HG03159 (cell line): ENCODE measurements at regions not wholly inside any gene's neighbourhood (a gene's known extent, or its start where the extent isn't known, plus 50 kb on each side); places are given as distances from the start of the nearest gene placed in this dataset.

Experiments
- ATAC-seq: cut with Tn5 transposase; IDR thresholded peaks from one replicate; pipeline ENCODE4 v1.9.1; 2021; ENCODE audit warnings: mild to moderate bottlenecking, moderate library complexity; ENCODE audit not compliant: unreplicated experiment

DNA sequence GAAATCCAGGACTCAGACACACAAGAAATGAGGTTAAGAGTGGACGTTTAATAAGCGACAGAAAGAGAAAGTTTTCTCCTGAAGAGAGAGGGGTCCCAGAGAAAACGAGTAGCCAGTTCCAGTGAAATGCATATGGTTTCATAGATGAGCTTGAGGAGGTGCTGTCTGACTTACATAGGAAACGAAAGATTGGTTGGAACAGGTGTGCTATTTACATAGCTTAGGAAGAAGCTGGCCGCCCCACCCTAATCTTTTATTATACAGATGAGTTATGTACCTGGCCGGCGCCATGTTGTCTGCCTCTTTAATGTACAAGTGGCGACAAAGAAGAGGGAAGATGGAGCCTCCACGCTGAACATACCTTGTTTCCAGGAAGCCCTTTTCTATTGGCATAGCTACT, 223.0 kb downstream of the SLC6A15 start:
- no peak for ATAC-seq

DNA sequence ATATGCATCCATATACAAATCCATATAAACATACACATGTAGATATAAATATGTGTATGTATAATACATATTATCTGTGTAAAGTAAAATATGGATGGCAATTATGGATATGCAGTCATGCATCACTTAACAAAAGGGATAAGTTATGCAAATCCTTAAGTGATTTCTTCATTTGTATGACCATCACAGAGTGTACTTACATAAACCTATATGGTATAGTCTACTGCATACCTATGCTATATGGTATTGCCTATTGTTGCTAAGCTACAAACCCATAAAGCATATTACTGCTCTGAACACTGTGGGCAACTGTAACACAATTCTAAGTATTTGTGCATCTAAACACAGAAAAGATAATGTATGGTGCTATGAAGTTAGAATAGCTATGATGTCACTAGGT, 227.2 kb downstream of the SLC6A15 start:
- ATAC-seq = no peak

DNA sequence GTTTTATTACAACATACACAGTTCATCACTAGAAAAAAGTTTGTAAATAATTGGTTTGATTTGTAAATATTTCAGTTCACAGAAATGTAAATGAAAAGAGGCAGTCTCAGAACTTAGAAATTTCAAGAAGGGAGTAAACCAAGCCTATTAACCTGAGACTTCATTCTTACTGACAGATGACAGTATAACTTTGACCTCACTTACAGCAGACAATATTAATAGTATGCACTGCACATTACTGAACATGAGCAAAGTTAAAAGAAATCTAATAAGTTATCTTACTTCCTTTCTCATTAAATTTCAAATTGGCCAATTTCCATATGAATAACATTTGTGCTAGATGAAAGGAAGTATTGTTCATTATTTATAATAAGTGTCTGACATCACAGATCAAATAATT, 235.8 kb downstream of the SLC6A15 start:
- ATAC-seq = no peak

DNA sequence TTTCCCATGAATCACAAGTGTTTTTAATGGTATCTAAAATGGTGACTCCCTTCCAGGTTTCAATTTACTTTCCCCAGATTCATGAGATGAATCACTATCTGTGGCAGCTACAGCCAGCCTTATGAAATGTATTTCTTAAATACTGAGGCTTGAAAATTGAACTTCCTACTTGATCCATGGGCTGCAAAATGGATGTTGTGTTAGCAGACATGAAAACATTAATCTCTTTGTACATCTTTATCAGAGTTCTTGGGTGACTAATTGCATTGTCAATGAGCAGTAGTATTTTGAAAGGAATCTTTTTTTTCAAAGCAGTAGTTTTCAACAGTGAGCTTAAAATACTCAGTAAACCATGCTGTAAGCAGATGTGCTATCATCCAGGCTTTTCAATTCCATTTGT, 250.8 kb downstream of the SLC6A15 start:
- ATAC-seq = no peak

DNA sequence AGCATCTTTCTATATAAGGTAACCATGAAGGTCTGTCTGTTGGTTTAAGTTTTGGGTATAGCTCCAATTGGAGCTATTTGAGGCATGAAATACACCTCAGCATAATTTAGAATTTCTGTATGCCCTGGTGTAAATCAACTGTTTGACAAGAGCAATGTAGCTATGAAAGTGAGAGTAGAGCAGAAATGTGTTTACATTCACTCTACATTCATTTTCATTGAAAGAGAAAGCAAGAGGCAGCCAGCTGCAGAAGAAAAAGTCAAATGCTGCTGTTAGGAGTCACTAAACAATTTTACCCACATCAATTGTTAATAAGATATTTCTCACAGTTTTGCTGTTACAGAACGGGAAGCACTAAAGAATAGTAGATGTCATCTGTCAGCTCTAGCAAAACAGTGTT, 252.5 kb downstream of the SLC6A15 start:
- ATAC-seq = peak; percentile 67

DNA sequence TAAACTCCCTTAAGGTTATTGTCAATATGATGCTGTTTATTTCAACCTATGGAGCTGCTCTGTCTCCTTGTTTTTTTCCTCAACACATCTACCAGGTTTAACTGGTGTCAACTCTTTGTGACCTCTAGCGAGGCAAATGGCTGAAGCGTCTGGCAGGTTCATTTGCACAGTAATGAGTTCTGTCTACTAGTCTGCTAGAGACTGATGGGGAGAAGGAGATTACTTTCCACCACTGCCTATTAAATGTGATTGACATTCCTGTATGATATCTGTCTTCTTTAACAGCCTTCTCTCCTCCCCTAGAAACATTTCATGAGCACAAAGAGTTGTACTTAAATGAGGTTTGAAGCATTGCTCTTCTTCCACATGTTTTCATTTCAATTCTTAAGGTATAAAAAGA, 253.7 kb downstream of the SLC6A15 start:
- no peak for ATAC-seq

DNA sequence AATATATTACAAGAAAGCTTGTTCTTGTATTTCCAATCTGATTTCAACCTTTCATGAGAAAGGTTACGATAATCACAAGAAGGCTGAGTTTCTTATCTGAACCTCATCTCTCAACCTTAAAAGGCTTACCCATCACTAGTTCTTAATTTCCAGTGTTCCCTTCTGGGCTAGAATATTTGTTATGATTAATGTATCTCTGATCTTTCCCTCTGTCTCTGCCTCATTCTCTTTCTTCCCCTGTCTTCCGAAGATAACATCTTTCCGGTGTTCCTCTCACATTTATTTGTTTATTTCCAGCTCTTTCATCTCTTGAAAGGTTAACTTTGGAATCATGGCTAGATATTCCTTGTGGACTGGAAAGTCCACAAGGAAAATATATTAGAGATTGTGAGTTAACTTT, 255.9 kb downstream of the SLC6A15 start:
- ATAC-seq = no peak

DNA sequence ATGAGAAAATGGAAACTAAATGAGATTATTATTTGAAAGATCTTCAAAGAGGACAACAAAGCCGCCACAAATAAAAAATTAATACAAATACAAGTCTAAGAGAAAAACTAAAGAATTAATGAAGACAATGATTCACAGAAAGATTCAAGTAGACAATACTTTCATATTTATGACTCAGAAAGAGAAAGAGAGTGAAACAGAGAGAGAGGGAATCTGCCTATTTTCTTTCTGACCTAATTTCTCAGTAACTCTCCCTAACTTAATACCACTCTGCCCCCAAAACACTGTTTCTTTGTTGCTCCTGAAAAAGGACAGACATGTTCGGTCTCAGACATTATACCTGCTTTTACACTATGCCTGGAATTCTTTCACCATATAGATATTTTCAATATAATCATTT, 259.1 kb downstream of the SLC6A15 start:
- ATAC-seq = no peak

DNA sequence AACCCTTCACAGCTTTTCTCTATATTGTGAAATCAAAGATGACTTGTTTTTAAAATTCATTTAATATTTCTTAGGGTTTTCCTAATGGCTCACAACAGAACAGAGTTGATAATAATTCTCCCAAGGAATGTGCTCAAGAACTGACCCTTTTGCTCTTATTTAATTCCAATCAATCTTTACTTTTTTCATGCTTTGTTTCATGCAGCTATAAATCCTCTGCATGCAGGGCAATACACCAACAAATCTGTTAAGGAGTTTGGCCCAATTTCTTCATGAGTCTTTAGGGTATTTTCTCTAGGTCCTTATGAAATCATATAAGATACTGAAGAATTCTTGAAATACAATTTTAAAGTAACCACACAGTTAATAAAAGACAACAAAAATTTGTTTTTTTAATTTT, 264.2 kb downstream of the SLC6A15 start:
- ATAC-seq = no peak

DNA sequence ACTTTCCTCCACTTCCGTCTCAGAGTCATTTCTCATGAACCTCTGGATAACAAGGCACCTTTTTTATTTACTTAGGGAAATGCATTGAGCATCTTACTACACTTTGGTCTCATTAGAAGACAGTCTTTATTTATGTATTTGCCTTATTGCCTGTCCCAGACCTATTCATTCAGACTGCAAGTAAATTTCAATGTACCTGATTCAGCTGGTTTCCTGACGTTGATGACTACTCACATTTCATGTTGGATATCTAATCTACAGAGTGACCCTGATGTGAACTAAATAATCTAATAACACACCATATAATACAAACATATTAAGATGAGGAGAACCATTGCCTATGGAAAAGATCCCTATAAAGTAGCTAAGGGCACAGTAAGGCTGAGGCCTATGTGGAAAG, 267.7 kb downstream of the SLC6A15 start:
- no peak for ATAC-seq

DNA sequence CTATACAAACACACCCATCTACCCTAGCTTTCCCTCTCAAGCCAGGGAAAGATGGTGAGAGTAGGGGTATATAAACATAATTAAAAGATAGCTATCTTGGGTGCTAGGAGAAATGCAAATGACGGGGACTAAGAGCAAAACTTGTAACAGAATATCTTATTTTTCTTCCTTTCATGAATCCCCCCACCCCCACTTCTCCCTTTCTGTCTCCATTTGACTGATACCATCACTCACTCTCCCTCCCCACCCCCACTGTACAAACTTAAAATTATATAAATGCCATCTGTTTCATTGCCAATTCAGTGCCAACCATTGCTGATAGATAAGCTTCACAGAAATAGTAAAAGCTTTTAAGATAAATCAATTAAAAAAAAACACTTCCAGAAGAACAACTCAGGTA, 268.6 kb downstream of the SLC6A15 start:
- ATAC-seq = no peak

DNA sequence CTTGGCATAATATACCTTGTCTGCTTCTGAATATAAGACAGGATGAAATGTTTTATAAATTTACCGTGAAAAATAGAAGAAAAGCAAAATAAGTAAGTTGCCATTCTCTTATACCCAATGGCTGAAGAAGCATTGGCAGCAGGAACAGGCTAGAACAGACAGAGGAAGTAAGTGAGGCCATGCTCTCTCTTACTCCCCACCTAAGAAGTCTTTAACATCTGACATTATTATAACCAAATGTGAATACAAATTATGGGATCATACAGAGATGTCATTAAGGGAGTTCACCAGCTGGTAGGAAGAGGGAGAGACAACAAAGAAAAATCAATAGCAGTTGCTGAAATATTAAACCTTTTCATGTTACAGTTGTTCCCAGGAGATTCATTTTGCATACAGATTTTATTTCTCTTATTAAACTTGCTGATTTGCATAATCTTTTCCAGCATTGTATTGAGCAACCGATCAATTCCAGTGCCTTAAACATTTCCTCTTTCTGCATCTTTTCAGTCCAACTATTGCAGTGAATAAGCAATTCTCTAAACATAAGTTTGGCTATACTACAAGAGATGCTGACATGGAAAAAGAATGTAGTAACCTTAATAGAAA, 270.6 kb downstream of the SLC6A15 start:
- ATAC-seq = no peak

DNA sequence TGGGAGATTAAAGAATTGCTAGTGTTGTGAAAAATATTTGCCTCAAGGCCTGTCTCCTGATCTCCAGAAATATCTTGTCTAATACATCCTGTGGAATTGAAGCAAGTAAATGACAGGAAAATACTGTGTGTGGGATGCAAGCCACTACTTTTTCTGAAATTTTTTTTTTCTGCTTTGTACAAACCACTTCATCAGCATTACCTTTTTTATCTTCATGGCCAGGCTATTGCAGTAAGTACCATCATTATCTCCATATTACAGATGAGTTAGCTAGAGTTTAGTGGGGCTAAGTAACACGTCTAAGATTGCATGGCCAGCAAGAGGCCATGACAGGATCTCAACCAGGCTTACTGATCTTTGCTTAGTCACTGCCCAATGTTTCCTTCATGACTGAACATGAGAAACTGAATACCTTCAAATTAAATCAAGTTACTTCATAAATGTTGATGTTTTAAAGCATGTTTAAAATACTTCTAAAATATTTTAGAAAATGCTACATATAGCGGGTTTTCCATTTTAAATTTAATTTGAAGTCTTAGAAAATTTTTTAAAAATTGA, 273.7 kb downstream of the SLC6A15 start:
- ATAC-seq = no peak

DNA sequence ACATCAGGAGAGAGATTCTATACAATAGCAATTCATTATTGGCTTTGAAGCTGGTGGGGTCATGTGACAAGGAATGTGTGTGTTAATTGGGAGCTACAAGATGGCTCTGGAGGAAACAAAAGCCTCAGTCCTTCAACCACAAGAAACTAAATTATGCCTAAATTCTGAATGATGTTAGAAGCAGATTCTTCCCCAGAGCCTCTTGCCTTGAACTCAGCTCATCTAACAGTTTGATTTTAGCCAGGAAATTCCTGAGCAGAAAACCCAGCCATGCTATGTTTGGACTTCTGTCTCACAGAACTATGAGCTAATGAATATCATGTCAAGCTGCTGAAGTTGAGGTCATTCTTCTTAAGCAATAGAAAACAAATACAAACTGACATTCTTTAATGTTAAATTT, 274.7 kb downstream of the SLC6A15 start:
- no peak for ATAC-seq

DNA sequence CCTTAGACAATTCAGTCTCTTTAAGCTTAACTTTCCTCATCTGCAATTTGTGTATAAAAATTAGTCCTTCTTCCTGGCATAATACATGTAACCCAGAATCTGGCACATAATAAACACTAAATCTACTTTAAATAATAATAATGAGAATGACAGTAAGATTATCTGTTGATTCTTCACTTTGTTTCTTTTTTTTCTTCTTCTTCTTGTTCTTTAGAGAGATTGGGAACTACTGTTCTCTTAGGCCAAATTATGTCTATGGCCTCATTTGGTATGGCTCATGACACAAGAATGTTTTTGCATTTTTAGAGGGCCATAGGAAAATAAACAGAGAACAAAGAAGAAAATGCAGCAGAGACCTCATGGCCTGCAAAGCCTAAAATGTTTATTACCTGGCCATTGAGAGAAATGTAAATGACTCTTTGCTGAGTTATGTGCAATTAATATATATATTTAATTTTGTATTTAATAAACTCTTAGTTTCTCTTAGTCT, 275.8 kb downstream of the SLC6A15 start:
- no peak for ATAC-seq

DNA sequence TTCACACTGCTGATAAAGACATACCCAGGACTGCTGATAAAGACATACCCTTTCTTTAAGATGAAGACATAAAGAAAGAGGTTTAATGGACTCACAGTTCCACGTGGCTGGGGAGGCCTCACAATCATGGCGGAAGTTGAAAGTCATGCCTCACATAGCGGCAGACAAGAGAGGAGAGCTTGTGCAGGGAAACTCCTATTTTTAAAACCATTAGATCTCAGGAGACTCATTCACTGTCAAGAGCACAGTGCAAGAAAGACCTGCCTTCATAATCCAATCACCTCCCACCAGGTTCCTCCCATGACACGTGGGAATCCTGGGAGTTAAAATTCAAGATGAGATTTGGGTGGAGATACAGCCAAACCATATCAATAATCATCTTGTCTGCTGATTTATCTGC, 278.1 kb downstream of the SLC6A15 start:
- ATAC-seq = no peak

DNA sequence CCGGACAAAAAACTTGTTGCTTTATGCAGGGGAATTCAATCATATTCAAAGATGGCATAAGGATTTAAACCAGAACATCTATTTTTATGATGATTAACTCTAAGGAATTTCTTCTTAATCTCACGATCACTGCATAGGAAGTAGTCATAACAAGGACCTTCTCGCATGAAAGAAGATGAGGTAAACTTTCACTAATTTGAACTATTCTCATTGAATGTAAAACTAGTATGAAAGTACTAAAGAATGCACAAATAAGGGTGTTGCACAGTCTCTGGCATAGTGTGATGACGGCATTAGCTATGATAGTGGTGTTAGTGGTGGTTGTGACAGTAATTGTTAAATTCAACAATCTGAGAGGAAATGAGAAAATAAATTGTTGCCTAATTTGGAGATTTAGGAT, 280.0 kb downstream of the SLC6A15 start:
- ATAC-seq = no peak

DNA sequence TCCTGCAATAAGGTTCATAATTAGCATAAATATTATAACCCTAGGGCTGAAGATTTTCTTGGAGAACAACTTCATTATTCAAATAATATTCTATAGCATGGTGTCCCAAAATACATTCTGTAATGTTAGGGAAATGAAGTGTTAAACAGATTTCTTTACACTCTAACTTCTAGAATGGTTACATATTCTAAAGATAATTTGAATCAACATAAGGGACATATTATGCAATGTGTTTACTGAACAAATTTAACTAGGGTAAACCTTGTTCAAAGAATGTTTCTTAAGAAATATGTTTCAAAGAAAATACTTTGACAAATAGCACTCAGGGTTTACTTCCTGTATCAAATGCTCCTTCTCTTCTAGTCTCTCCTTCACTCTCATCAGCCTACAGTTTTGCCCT, 281.6 kb downstream of the SLC6A15 start:
- ATAC-seq = no peak

DNA sequence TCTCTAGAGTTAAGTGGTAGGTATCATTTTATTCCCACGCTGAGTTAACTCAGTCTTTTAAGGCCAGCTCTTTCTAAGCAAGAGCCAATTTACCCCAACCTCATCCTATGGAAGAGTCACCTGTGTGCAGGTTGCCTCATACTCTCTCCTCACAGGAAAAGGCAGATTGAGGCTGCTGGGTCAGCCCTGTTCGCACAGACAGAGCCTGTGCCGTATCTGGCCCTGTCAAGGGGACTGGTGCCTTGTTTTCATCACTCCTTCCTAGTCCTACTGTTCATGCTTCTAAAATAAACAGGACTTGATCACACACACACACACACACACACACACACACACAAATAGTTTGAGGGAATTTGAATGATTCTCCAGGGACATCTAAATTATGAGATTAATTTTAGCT, 285.0 kb downstream of the SLC6A15 start:
- no peak for ATAC-seq

DNA sequence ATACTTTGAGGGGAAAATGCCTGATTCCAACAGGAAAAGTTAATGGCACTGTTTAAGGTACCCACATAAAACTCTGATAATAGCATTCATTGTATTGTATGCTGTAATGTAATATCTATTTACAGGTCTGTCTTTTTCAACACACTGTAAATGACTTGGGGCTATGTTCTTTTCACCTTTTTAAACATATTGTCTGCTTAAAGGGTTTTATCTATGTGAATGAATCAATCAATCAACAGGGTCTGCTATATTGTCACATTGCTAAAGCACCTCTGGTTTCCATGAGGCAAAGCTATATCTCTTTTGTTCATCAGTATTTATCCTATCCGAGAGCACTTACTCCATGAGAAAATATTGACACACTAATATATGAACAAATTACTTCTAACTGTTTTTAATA, 288.0 kb downstream of the SLC6A15 start:
- ATAC-seq = no peak

DNA sequence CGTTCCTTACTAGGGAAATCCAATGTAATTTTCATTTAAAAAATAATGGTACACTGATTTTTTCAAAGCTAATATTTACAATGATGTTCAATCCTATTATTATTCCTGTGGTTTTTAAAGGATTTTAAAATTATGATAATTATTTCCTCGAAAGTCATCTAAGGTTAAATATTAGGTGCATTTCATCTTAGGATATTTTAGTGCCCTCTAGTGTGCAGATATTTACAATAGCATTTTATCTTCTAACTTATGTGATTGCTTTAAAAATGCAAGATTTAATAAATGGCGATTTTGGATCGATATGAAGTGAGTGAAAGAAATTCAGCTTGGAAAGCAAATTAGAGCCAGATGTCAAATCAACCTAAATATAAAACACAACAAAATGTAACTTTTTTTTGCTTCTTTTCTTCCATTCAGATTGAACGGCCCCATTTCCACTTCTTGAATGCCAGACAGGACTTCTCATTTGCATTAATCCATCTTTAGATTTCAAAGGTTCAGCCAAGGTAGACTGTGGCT, 293.5 kb downstream of the SLC6A15 start:
- no peak for ATAC-seq

DNA sequence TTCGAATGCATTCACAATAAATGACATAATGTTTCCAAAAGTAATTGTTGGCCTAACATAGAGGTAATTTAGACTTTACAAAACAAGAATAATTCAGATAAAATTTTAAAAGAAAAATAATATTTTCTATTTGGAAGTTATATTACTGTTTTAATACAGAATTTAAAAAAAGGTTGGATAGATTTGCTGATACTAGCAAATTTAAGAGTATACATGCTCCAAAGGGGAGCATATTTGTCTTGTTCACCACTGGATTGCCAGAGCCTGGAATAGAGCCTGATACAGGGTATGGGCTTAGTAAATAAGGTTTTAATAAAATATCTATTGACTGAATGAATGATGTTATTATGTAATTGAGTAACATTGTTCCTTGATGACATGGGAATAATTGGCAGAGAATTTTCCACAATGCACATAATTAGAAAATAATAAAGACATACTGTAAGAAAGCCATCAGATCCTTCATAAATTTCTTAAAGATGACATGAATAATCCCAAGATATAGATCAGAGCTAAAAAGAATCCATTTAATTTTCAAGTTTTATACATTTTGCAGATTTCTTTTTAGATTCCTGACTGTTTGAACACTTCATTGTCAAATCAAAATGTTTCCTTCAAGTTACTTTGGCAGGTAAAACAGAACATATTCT, 305.3 kb downstream of the SLC6A15 start:
- ATAC-seq = no peak
